ENCODE measurements at regions not wholly inside any gene's neighbourhood (a gene's known extent, or its start where the extent isn't known, plus 50 kb on each side); places are given as distances from the start of the nearest gene placed in this dataset.

DNA sequence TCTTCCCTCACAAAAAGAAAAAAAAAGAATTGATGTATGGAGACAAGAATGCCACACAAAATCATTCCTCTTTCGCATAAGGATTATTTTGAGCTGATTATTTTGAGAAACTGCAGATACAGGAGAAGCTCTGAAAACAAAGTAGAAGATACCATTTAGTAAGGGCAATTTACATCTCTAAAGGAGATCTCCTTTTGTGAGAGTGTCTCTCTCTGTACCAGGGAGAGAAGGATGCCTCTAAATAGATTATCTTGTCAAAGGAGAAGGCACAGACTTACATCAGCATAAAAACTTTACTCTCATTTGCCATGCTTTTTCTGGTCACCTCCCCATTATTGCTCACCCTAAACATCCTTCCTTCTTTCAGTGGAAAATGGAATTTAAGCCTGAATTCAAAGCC, 747.9 kb upstream of the COBL start:
- TF ChIP-seq, protein P1, sequence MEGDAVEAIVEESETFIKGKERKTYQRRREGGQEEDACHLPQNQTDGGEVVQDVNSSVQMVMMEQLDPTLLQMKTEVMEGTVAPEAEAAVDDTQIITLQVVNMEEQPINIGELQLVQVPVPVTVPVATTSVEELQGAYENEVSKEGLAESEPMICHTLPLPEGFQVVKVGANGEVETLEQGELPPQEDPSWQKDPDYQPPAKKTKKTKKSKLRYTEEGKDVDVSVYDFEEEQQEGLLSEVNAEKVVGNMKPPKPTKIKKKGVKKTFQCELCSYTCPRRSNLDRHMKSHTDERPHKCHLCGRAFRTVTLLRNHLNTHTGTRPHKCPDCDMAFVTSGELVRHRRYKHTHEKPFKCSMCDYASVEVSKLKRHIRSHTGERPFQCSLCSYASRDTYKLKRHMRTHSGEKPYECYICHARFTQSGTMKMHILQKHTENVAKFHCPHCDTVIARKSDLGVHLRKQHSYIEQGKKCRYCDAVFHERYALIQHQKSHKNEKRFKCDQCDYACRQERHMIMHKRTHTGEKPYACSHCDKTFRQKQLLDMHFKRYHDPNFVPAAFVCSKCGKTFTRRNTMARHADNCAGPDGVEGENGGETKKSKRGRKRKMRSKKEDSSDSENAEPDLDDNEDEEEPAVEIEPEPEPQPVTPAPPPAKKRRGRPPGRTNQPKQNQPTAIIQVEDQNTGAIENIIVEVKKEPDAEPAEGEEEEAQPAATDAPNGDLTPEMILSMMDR (IDR thresholded peaks at IDR 0.05): no peak
- no peak for TF ChIP-seq POLR2A (IDR thresholded peaks at IDR 0.05)
- TF ChIP-seq POLR2AphosphoS5 (IDR thresholded peaks at IDR 0.05): no peak
